ENCODE measurements at regions not wholly inside any gene's neighbourhood (a gene's known extent, or its start where the extent isn't known, plus 50 kb on each side); places are given as distances from the start of the nearest gene placed in this dataset.

GRCh38 chr4:187474238-187474637 lies 521.3 kb upstream of the ZFP42 start:
- no peaks in the 10 kb centered on the region for H3K36me3 ChIP-seq (replicated peaks in 1 of 2)
- intact Hi-C loops (cut with DNase I): no loop called here
- no peak for DNase-seq

GRCh38 chr4:187475901-187476300 lies 519.7 kb upstream of the ZFP42 start:
- WGBS, 4 donors: 88 to 97% (median 89%) methylated on average over 2 of the region's 2 CpGs
- TF ChIP-seq CTCF (IDR thresholded peaks at IDR 0.05) (no peak), POLR2A (IDR thresholded peaks at IDR 0.05) (no peak)
- Histone ChIP-seq H3K4me1 (replicated peaks in 1 of 2) (no peaks in the 10 kb centered on the region), H3K4me3 (no peak overlapping the region), H3K36me3 (replicated peaks in 1 of 2) (no peaks in the 10 kb centered on the region), H3K27ac (no peak overlapping the region), H3K27me3 (no peaks in the 10 kb centered on the region), H3K9me3 (replicated peaks in 1 of 3) (no peaks in the 10 kb centered on the region)
- DNase-seq: no peak
- intact Hi-C loops (cut with DNase I): no loop called here

More at GRCh38 chr4:187474238-187474637, 521.3 kb upstream of the ZFP42 start:
- 73 to 84% (median 81%) methylated on average over 9 of the region's 9 CpGs for whole genome bisulfite sequencing, 4 donors
- Histone ChIP-seq H3K9me3 (replicated peaks in 1 of 3) (no peaks in the 10 kb centered on the region), H3K4me3 (no peak overlapping the region), H3K4me1 (replicated peaks in 1 of 2) (no peaks in the 10 kb centered on the region), H3K27ac (no peak overlapping the region), H3K27me3 (no peaks in the 10 kb centered on the region)
- no peak for TF ChIP-seq CTCF (IDR thresholded peaks at IDR 0.05)

- H3K36me3 ChIP-seq (replicated peaks in 1 of 2): no peaks in the 10 kb centered on the region
- TF ChIP-seq POLR2A (IDR thresholded peaks at IDR 0.05) (no peak), CTCF (IDR thresholded peaks at IDR 0.05) (no peak)
- no peak overlapping the region for H3K27ac ChIP-seq
- H3K4me3 ChIP-seq: no peak overlapping the region
- no peak for DNase-seq
- no peaks in the 10 kb centered on the region for H3K4me1 ChIP-seq (replicated peaks in 1 of 2)
- 53 to 71% (median 60%) methylated on average over 6 of the region's 6 CpGs for WGBS, 4 donors
- no peaks in the 10 kb centered on the region for H3K9me3 ChIP-seq (replicated peaks in 1 of 3)
- no peaks in the 10 kb centered on the region for H3K27me3 ChIP-seq
- intact Hi-C loops (cut with DNase I): no loop called here
Measured at GRCh38 chr4:187477224-187477623, 518.3 kb upstream of the ZFP42 start.

GRCh38 chr4:187478292-187479140 lies 517.1 kb upstream of the ZFP42 start:
- intact Hi-C loops (cut with DNase I): no loop called here
- Histone ChIP-seq H3K27ac (no peak overlapping the region), H3K4me3 (no peak overlapping the region), H3K9me3 (replicated peaks in 1 of 3) (no peaks in the 10 kb centered on the region), H3K27me3 (no peaks in the 10 kb centered on the region), H3K4me1 (replicated peaks in 1 of 2) (no peaks in the 10 kb centered on the region), H3K36me3 (replicated peaks in 1 of 2) (no peaks in the 10 kb centered on the region)
- TF ChIP-seq CTCF (IDR thresholded peaks at IDR 0.05) (no peak), POLR2A (IDR thresholded peaks at IDR 0.05) (no peak)
- DNase-seq: no peak
- 67 to 71% (median 68%) methylated on average over 18 of the region's 18 CpGs for WGBS, 4 donors
